ENCODE measurements at regions not wholly inside any gene's neighbourhood (a gene's known extent, or its start where the extent isn't known, plus 50 kb on each side); places are given as distances from the start of the nearest gene placed in this dataset.
A peak's percentile ranks its signal among the peaks of the same experiment; 100 is the strongest.

- 0 out of 2 replicates have a peak overlapping the region, but pooled peaks have one; percentile 16 for H3K27ac ChIP-seq
- TF ChIP-seq CTCF (conservative IDR thresholded peaks at IDR 0.05), result no peak
Measured at GRCh38 chrX:40423299-40423698, 157.5 kb upstream of the ATP6AP2 start.

- no peak for TF ChIP-seq CTCF (conservative IDR thresholded peaks at IDR 0.05)
- no peak overlapping the region for H3K27ac ChIP-seq
Measured at GRCh38 chrX:40422021-40422420, 158.7 kb upstream of the ATP6AP2 start.

- TF ChIP-seq CTCF (conservative IDR thresholded peaks at IDR 0.05), result no peak
- no peak overlapping the region for H3K27ac ChIP-seq
Measured at GRCh38 chrX:40420899-40421729, 159.7 kb upstream of the ATP6AP2 start.

- TF ChIP-seq CTCF (conservative IDR thresholded peaks at IDR 0.05), result no peak
- peak overlapping the region; percentile 28 for H3K27ac ChIP-seq
Measured at GRCh38 chrX:40418813-40419195, 162.0 kb upstream of the ATP6AP2 start.

GRCh38 chrX:40418146-40418812 lies 162.5 kb upstream of the ATP6AP2 start:
- peak overlapping the region; percentile 28 for H3K27ac ChIP-seq
- no peak for TF ChIP-seq CTCF (conservative IDR thresholded peaks at IDR 0.05)

- no peak for TF ChIP-seq CTCF (conservative IDR thresholded peaks at IDR 0.05)
- H3K27ac ChIP-seq, result no peak overlapping the region
Measured at GRCh38 chrX:40415675-40416074, 165.1 kb upstream of the ATP6AP2 start.

GRCh38 chrX:40414335-40414734 lies 166.4 kb upstream of the ATP6AP2 start:
- TF ChIP-seq CTCF (conservative IDR thresholded peaks at IDR 0.05), result no peak
- no peak overlapping the region for H3K27ac ChIP-seq

Data from VCaP (cell line).